ENCODE measurements at regions not wholly inside any gene's neighbourhood (a gene's known extent, or its start where the extent isn't known, plus 50 kb on each side); places are given as distances from the start of the nearest gene placed in this dataset.

GRCh38 chr17:70891306-70891705, 722.0 kb downstream of the KCNJ2 start:
- Histone ChIP-seq H3K4me3 (ENCODE audit: extremely low read depth in 1 of 4, insufficient read depth in 2 of 4, low read depth in 3 of 4, low read length in 4 of 4) (no peak overlapping the region), H3K4ac (replicated peaks; ENCODE audit: insufficient read length, low read depth, low read length) (no peak overlapping the region), H2BK12ac (ENCODE audit: low read depth, low read length) (no peak overlapping the region), H3K79me2 (ENCODE audit: control insufficient read depth in 1 of 2, insufficient read depth in 2 of 2, low read length in 2 of 2) (no peaks in the 10 kb centered on the region), H3K4me1 (replicated peaks in 1 of 4; ENCODE audit: control insufficient read depth in 3 of 4, insufficient read depth in 4 of 4, low read length in 3 of 4) (no peaks in the 10 kb centered on the region), H4K91ac (replicated peaks; ENCODE audit: insufficient read length, low read length) (no peak overlapping the region), H3K36me3 (ENCODE audit: control insufficient read depth in 2 of 4, insufficient read depth in 4 of 4, low read length in 3 of 4) (no peaks in the 10 kb centered on the region), H3K18ac (ENCODE audit: extremely low read depth, low read length) (no peak overlapping the region), H4K5ac (ENCODE audit: insufficient read length, low read depth, low read length) (no peak overlapping the region), H3K23me2 (ENCODE audit: low read depth, low read length) (no peaks in the 10 kb centered on the region), H2BK120ac (replicated peaks; ENCODE audit: low read depth, low read length) (no peak overlapping the region), H2AK5ac (ENCODE audit: low read depth, low read length) (no peak overlapping the region), H3K9me3 (ENCODE audit: insufficient read depth in 2 of 2, low read depth in 1 of 2, low read length in 1 of 2) (peaks cover 3 to 7% of the 10 kb centered on the region in 2 experiments; a peak in 1 of 4 replicates), H2BK20ac (ENCODE audit: low read length) (no peak overlapping the region), H3K27ac (ENCODE audit: low read depth, low read length) (no peak overlapping the region), H2BK15ac (ENCODE audit: low read length) (no peak overlapping the region), H4K20me1 (replicated peaks in 1 of 2; ENCODE audit: control insufficient read depth in 1 of 2, insufficient read depth in 2 of 2, low read length in 2 of 2) (no peaks in the 10 kb centered on the region), H2BK5ac (ENCODE audit: low read depth, low read length) (no peak overlapping the region), H3K79me1 (ENCODE audit: low read depth, low read length) (no peaks in the 10 kb centered on the region), H3K27me3 (replicated peaks in 1 of 4; ENCODE audit: control insufficient read depth in 3 of 4, extremely low read depth in 1 of 4, insufficient read depth in 3 of 4, low read length in 3 of 4) (no peaks in the 10 kb centered on the region), H3K23ac (ENCODE audit: insufficient read length) (no peak overlapping the region), H3K4me2 (ENCODE audit: insufficient read depth in 1 of 2, low read depth in 2 of 2, low read length in 2 of 2) (no peak overlapping the region), H3K56ac (replicated peaks; ENCODE audit: insufficient read length, low read depth, low read length) (no peak overlapping the region), H3K9ac (replicated peaks in 1 of 4; ENCODE audit: extremely low read depth in 1 of 4, low read depth in 3 of 4, low read length in 3 of 4) (no peak overlapping the region), H3K14ac (ENCODE audit: insufficient read length) (no peak overlapping the region), H4K8ac (ENCODE audit: extremely low read depth, insufficient read depth, low read length) (no peak overlapping the region), H2AFZ (ENCODE audit: low read length) (no peak overlapping the region)
- ChIA-PET POLR2A (ENCODE audit: partially characterized antibody) (no interaction called here), CTCF (ENCODE audit: partially characterized antibody) (no interaction called here)
- TF ChIP-seq MAFK (IDR thresholded peaks at IDR 0.05; ENCODE audit: low read depth, low read length): no peak
- no peak for TF ChIP-seq TAF1 (IDR thresholded peaks at IDR 0.05; ENCODE audit: low read depth, low read length)
- no peak for TF ChIP-seq FOSL1 (IDR thresholded peaks at IDR 0.05; ENCODE audit: insufficient read depth, low read depth, low read length)
- TF ChIP-seq CTBP2 (IDR thresholded peaks at IDR 0.05; ENCODE audit: borderline replicate concordance, insufficient read depth, insufficient read length, low read length): no peak
- TF ChIP-seq USF2 (IDR thresholded peaks at IDR 0.05; ENCODE audit: low read length): no peak
- TF ChIP-seq EP300 (IDR thresholded peaks at IDR 0.05; ENCODE audit: borderline replicate concordance in 1 of 2, low read depth in 2 of 2, low read length in 2 of 2): no peak
- no peak for TF ChIP-seq SIRT6 (IDR thresholded peaks at IDR 0.05; ENCODE audit: low read length)
- no peak for TF ChIP-seq POLR2AphosphoS5 (IDR thresholded peaks at IDR 0.05; ENCODE audit: low read depth, low read length)
- no peak for TF ChIP-seq KDM4A (IDR thresholded peaks at IDR 0.05; ENCODE audit: low read depth, low read length, severe bottlenecking)
- FAIRE-seq: no peak
- 85% methylated on average over 4 of the region's 4 CpGs; no CpG with 5 or more reads in 1 of the 2 experiments for WGBS, 2 experiments (ENCODE audit: extremely low coverage in 1 of 2, insufficient coverage in 1 of 2, insufficient read length in 1 of 2, insufficient replicate concordance in 2 of 2, low coverage in 1 of 2, low lambda C conversion rate in 2 of 2, missing lambda C conversion rate in 1 of 2)
- DNase-seq (ENCODE audit: low read depth in 1 of 2, low spot score in 2 of 2): no peak
